Activated CD8-positive, alpha-beta memory T cell treated with anti-CD3 and anti-CD28 coated beads, Interleukin-2, amount 50 U/mL, for 4 hours (primary cell): ENCODE measurements at regions not wholly inside any gene's neighbourhood (a gene's known extent, or its start where the extent isn't known, plus 50 kb on each side); places are given as distances from the start of the nearest gene placed in this dataset.
"Not testable (repeated sequence)": the region's sequence is repeated elsewhere in the genome, so short reads cannot be mapped to it uniquely, and the experiment has no call there.

ENCODE experiments used
- DNase-seq: peaks from one replicate; pipeline ENCODE4 v3.0.0-alpha.2; 2020

DNA sequence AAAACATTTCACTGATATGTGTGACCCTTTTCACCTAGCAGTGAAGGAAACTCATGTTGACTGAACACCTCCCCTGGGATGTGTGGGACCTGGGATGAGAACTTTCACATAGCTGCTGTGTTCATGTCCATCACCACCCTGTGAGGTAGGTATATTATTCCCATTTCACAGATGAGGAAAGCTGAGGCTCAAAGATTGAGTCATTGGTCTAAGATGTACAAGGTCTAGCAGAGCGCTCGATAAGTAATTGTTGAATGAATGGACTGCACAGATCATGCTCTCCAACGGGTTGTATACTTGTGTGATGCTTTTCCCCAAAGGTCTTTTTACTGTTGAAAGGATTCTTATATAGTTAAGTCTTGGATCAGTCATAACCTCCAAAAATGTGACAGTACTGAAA is 75.6 kb upstream of the TSC22D1 start:
- no peak for DNase-seq

DNA sequence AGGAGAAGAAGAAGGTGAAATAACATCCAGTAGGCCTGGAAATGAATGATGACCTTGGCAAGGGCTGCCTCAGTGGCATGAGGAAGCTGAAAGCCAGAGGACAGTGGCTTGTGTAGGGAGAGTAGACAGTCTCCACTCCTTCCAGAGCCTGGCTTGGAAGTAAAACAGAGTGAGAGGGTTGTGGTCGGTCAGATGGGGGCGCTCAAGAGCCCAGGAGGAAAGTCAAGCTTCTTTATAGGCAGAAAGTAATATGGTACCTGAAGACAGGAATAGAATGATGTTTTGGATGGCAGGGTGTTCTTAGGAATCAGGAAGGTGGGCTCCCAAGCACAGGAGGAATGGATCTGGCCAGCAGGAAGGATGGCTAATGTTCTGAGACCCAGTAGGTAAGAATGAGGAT is 75.1 kb upstream of the TSC22D1 start:
- DNase-seq: no peak

DNA sequence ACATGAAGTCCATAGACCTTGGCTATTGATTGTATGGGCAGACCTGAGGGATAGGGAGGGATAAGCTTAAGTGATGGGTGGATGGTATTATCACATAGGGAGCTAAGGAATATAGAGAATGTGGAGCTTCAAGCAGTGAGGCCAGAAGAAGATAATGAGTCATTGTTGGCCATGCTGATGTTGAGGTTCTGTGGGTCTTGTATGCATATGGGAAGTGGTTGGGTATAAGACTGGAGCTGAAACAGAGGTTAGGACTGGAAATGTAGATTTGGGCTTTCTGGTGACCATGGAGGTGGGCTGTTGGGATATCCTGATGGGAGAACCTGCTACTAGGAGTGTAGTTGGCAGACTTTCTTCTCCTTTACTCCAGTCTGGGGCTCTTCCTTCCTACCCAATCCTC is 73.7 kb upstream of the TSC22D1 start:
- DNase-seq: no peak

DNA sequence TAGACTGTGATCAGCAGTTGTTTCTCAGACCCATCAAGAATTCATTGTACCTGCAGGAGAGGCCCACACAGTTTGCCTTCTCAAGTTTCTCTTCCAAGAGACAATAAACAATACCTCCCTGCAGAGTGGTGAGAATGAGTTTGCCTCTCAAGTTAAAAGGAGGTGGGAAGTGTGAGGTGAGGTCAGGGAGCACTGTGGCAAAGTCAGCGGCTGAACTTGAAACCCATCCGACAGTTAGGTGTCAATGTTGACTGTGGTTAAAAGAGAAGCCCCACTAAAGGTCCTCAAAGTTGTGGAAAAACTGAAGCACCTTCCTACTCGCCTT is 72.9 kb upstream of the TSC22D1 start:
- DNase-seq: no peak

DNA sequence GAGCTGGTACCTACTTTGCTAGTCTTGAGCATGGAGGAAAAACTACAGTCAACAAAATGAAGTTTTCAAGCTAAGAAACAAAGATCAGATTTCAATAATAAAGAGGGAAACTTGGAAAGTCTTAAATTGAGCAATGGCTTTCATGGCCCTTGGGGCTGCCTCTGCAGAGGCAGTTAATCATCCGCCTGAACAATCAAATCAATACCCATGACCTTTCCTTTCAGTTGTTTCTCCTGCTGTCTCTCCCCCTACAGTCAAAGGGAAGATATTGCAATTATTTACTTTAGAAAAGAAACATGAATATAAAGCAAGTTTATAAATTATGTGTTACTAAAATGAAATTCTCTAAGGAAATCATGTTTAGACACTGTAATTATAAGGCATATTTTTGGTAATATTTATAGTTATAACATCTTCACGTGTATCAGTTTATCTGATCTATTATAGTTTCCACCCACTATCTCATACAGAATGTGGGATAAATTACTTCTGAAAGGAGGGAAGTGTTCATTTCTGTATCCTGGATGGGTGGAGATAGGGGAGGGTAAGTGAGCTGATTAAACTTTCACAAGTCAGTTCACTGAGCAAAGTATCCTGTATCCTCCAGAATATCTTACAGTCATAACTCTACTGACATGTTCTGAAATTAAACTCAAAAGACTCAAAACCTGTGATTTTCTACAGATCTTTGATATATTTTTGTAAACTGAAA is 72.4 kb upstream of the TSC22D1 start:
- DNase-seq: no peak

DNA sequence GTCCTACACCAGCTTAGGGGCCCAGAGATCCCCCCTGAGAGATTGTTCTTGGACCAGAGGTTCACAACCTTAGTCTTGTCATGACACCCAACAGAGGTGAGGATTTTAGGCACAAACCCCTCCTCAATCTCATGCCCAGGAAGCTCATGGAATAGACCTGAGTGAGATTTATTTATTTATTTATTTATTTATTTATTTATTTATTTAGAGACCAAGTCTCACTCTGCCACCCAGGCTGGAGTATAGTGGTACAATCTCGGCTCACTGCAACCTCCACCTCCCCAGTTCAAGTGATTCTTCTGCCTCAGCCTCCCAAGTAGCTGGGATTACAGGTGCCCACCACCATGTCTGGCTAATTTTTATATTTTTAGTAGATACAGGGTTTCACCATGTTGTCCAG is 71.4 kb upstream of the TSC22D1 start:
- DNase-seq: not testable (repeated sequence)

DNA sequence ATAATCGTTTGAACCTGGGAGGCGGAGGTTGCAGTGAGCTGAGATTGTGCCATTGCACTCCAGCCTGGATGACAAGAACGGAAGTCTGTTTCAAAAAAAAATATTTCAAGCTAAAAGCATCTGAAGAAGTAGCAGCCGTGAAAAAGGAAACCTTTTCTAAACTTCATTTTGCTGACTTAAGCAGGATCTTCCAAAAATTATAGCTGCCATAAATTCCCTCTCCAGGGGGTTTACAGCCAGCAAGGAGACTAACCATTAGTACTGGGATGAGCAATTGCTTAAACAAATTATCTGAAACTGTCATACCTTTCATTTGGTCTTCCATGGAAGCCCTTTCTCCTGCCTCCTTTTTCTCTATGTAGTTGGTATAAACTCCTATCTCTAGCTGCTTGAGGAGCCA is 69.9 kb upstream of the TSC22D1 start:
- DNase-seq: no peak

DNA sequence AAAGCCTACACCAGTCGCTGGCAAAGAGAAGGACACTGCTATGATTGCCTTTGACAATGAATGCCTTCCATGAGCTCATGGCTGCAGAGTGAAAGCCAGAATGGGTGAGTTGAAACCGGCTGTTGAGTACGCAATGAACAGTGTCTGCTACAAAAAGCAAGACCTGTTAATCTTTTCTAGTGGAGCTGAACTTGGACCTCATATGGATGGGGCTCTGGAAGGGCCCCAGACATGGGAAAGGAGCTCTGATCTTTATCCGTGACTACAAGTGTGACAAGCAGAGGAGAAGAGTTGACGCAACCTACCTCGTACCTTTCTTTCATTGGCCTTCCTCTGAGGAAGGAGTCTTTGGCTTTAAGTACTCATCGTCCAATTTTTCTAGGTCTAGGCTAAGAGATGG is 67.1 kb upstream of the TSC22D1 start:
- DNase-seq: no peak

DNA sequence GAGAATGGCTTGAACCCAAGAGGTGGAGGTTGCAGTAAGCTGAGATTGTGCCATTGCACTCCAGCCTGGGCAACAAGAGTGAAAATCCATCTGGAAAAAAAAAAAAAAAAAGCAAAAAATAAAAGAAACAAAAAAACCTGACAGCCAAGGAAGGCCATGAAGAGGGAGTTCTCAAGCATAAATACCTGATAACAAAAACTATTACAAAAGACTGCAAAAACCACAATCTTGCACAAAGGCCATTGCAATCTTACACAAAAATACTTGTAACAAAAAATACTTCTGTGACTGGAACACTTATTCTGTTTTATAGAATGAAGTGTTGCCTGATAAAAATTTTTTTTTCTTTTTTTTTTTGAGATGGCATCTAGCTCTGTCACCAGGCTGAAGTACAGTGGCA is 61.5 kb upstream of the TSC22D1 start:
- no peak for DNase-seq

DNA sequence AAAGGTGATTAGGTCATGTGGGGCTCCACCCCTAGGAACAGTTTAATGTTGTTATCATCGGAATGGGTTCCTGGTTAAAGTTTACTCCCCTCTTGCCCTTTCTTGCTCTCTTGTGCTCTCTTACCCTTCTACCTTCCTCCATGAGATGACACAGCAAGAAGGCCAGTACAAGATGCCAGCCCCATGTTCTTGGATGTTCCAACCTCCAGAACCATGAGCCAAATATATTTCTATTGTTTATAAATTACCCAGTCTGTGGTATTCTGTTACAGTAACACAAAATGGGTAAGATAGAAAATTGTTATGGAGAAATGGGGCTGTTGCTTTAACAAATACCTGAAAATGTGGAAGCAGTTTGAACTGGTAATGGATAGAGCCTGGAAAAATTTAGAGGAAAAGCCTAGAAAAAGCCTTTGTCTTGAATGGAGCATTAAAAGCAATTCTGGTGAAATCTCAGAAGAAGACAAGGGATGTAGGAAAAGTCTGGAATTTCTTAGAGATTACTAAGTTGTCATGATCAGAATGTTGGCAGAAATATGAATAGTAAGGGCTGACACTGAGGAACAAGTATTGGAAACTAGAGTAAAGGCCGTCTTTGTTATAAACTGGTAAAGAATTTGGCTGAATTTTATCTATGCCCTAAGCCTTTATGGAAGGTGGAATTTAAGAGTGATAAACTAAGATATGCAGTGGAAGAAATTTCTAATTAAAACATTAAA is 53.5 kb upstream of the TSC22D1 start:
- no peak for DNase-seq

DNA sequence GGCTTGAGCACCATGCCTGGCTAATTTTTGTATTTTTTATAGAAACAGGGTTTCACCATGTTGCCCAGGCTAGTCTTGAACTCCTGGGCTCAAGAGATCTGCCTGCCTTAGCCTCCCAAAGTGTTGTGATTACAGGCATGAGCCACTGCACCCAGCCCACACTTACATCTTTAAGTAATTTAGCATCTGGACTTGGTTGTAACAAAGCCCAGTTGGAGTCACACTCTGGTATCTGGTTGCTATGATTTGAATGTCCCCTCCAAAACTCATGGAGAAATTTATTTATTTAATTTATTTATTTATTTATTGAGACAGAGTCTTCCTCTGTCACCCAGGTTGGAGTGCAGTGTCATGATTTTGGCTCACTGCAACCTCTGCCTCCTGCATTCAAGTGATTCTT is 52.7 kb upstream of the TSC22D1 start:
- DNase-seq: not testable (repeated sequence)

DNA sequence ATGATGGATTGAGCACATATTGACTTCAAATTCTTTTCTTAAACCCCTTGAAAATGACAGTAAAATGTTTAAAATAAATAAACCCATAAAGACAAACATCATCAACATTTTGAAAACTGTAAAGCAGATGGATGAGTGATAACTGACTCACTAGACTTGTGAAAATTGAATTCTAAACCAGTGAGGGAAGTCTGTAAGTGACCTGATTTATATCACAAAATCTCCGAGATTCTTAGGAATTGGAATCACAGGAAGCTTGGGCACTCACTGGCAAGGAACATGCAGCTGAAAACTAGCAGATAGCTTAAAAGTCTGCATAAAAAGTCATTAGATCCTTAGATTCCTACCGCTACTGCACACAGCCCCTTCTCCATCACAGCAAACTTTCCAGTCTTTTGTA is 51.3 kb upstream of the TSC22D1 start:
- DNase-seq: no peak

DNA sequence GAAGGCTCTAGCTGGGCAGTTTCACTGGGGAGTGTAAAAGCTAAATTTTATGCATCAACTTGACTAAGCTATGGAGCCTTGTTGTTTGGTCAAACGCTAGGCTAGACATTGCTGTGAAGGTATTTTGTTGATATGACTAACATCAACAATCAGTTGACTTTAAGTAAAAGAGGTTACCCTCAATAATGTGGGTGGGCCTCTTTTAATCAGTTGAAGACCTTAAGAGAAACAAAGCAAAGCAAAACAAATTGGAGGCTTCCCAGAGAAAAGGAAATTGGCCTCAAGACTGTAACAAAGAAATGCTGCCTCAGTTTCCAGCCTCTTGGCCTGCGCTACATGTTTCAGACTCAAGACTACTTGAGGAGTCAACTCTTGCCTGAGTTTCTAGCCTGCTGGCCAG is 50.0 kb upstream of the TSC22D1 start:
- no peak for DNase-seq
